PC-9 (cell line): ENCODE measurements at regions not wholly inside any gene's neighbourhood (a gene's known extent, or its start where the extent isn't known, plus 50 kb on each side); places are given as distances from the start of the nearest gene placed in this dataset.

ENCODE experiments used
- BruUV-seq: library from RNA; stranded (reverse); fragments of 400-500 nt; replicated peaks from 2 replicates; lab custom pipeline; 2021; lab: Mats Ljungman, UMichigan
- CTCF ChIA-PET: fragments of 300-600 bp; sonication (Branson Sonifier 250); formaldehyde crosslinking; loops from one replicate; lab custom pipeline; 2022; ENCODE audit warnings: antibody characterized with exemption; lab: Charles Lee
- POLR2A ChIA-PET: fragments of 300-600 bp; sonication (Branson Sonifier 250); formaldehyde crosslinking; loops from one replicate; lab custom pipeline; 2022; ENCODE audit warnings: antibody characterized with exemption; ENCODE audit not compliant: unreplicated experiment; lab: Charles Lee
- DNase-seq, 2 experiments: peaks; one replicate each; pipeline versions ENCODE4 v3.0.0 to v3.0.0-alpha.2; 2015 to 2022; ENCODE audit warnings: mixed read lengths in 1 of 2
- H2AFZ ChIP-seq: fragments of 200-600 bp; sonication (generic); 2 replicates; pipeline ENCODE4 v1.8.1; 2017; ENCODE audit warnings: antibody characterized with exemption
- H3F3A ChIP-seq: fragments of 200-600 bp; sonication (generic); 2 replicates; pipeline ENCODE4 v1.8.1; 2017; ENCODE audit warnings: antibody characterized with exemption, mild to moderate bottlenecking, low read depth; ENCODE audit not compliant: insufficient read depth
- H3K27ac ChIP-seq: fragments of 200-600 bp; sonication (generic); 2 replicates; pipeline ENCODE4 v1.6.1; 2016; ENCODE audit warnings: mixed run types
- H3K27me3 ChIP-seq: fragments of 200-600 bp; sonication (generic); 2 replicates; pipeline ENCODE4 v1.6.1; 2016; ENCODE audit warnings: low read depth, mixed run types; ENCODE audit not compliant: insufficient read depth
- H3K36me3 ChIP-seq: fragments of 200-600 bp; sonication (generic); 2 replicates; pipeline ENCODE4 v1.6.1; 2016; ENCODE audit warnings: low read depth, mixed run types
- H3K4me1 ChIP-seq: fragments of 200-600 bp; sonication (generic); replicated peaks from 2 replicates; pipeline ENCODE4 v1.6.1; 2016; ENCODE audit warnings: mixed run types; ENCODE audit not compliant: insufficient read depth
- H3K4me2 ChIP-seq: fragments of 200-600 bp; sonication (generic); 2 replicates; pipeline ENCODE4 v1.6.1; 2017; ENCODE audit warnings: mixed run types
- H3K4me3 ChIP-seq: fragments of 200-600 bp; sonication (generic); 2 replicates; pipeline ENCODE4 v1.6.1; 2016; ENCODE audit warnings: mixed run types
- H3K79me2 ChIP-seq: fragments of 200-600 bp; sonication (generic); 2 replicates; pipeline ENCODE4 v1.6.1; 2017; ENCODE audit warnings: low read depth, mixed run types
- H3K9me2 ChIP-seq: fragments of 200-600 bp; sonication (generic); 2 replicates; pipeline ENCODE4 v1.8.1; 2017; ENCODE audit warnings: mild to moderate bottlenecking; ENCODE audit not compliant: insufficient read depth
- H3K9me3 ChIP-seq: fragments of 200-600 bp; sonication (generic); 2 replicates; pipeline ENCODE4 v1.8.1; 2016; ENCODE audit warnings: low read depth; ENCODE audit not compliant: insufficient read depth
- H4K20me1 ChIP-seq: fragments of 200-600 bp; sonication (generic); 2 replicates; pipeline ENCODE4 v1.8.1; 2017; ENCODE audit not compliant: insufficient read depth
- EZH2 ChIP-seq: fragments of 200-600 bp; sonication (generic); IDR thresholded peaks from 2 replicates; pipeline ENCODE4 v1.8.0; 2017; ENCODE audit warnings: antibody characterized with exemption, low read depth
- intact Hi-C: fragments of 100-400 bp; cut with micrococcal nuclease; formaldehyde crosslinking; loops from one replicate; pipeline ENCODE4 v1.10.0; 2022; ENCODE audit not compliant: unreplicated experiment
- TF ChIP-seq, protein P1 (sequence below): fragments of 200-600 bp; sonication (generic); conservative IDR thresholded peaks from 2 replicates; pipeline ENCODE4 v1.6.1; 2017; ENCODE audit warnings: mixed run types, antibody characterized with exemption, mild to moderate bottlenecking, moderate library complexity

DNA sequence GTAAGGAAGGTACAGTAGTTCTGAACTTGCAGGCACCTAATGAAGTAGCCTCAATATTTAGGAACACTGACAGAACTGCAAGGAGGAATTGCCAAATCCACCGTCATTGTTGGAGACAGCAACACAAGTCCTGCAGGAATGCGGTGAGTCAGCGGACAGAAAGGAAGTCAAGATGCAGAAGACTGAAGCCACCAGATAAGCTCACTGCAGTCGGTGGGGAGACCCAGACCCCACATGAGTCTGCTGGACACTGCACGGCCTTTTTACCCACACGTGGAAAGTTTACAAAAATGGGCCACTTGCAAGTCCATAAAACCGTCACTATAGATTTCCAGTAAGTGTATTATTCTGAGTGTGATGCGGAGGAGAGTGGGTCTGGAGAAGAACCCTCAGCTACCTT is 1471.6 kb downstream of the TBC1D22A start:
- no peaks in the 10 kb centered on the region for H3K79me2 ChIP-seq
- peaks cover 60% of the 10 kb centered on the region for H3K27me3 ChIP-seq
- intact Hi-C loops: no loop called here
- CTCF ChIA-PET: no interaction called here
- H3K4me3 ChIP-seq: no peak overlapping the region
- H3K9me2 ChIP-seq: no peaks in the 10 kb centered on the region
- no peak overlapping the region for H2AFZ ChIP-seq
- H4K20me1 ChIP-seq: no peaks in the 10 kb centered on the region; the same call in 1 of the 2 replicates
- H3K9me3 ChIP-seq: no peaks in the 10 kb centered on the region; the same call in 1 of the 2 replicates
- TF ChIP-seq, protein P1, sequence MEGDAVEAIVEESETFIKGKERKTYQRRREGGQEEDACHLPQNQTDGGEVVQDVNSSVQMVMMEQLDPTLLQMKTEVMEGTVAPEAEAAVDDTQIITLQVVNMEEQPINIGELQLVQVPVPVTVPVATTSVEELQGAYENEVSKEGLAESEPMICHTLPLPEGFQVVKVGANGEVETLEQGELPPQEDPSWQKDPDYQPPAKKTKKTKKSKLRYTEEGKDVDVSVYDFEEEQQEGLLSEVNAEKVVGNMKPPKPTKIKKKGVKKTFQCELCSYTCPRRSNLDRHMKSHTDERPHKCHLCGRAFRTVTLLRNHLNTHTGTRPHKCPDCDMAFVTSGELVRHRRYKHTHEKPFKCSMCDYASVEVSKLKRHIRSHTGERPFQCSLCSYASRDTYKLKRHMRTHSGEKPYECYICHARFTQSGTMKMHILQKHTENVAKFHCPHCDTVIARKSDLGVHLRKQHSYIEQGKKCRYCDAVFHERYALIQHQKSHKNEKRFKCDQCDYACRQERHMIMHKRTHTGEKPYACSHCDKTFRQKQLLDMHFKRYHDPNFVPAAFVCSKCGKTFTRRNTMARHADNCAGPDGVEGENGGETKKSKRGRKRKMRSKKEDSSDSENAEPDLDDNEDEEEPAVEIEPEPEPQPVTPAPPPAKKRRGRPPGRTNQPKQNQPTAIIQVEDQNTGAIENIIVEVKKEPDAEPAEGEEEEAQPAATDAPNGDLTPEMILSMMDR: no peak
- TF ChIP-seq EZH2: no peak
- H3F3A ChIP-seq: no peaks in the 10 kb centered on the region
- no peaks in the 10 kb centered on the region for H3K4me1 ChIP-seq
- no peak overlapping the region for H3K4me2 ChIP-seq
- DNase-seq: no peak
- H3K27ac ChIP-seq: no peak overlapping the region
- POLR2A ChIA-PET: no interaction called here
- no peaks in the 10 kb centered on the region for H3K36me3 ChIP-seq
- no TSS peak for BruUV-seq

DNA sequence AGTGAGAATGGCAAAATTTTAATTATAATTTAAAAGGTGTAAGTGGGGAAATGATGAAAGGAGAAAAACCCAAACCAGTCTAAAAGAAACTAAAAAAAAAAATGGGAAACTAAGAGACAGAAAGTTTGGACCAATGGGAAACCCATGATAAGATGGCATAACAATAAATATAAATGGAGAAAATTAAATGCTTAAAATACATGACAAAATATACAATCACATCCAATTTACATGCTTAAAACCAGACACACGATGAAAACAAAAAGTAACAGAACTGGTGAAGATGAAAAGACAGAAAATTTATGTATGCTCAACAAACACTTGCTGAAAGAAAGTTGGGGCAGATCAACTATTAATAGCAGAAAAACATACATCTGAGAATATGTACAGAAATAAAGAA is 1471.1 kb downstream of the TBC1D22A start:
- DNase-seq: no peak
- TF ChIP-seq, protein P1: no peak
- TF ChIP-seq EZH2: no peak
- no TSS peak for BruUV-seq
- Histone ChIP-seq H3K27ac (no peak overlapping the region), H3K4me3 (no peak overlapping the region), H3K79me2 (no peaks in the 10 kb centered on the region), H3K9me2 (no peaks in the 10 kb centered on the region), H3K36me3 (no peaks in the 10 kb centered on the region), H3K4me1 (no peaks in the 10 kb centered on the region), H3K4me2 (no peak overlapping the region), H3K9me3 (no peaks in the 10 kb centered on the region; the same call in 1 of the 2 replicates), H4K20me1 (no peaks in the 10 kb centered on the region; the same call in 1 of the 2 replicates), H3K27me3 (peaks cover 57% of the 10 kb centered on the region), H3F3A (no peaks in the 10 kb centered on the region), H2AFZ (no peak overlapping the region)
- ChIA-PET CTCF (no interaction called here), POLR2A (no interaction called here)
- intact Hi-C loops: no loop called here

DNA sequence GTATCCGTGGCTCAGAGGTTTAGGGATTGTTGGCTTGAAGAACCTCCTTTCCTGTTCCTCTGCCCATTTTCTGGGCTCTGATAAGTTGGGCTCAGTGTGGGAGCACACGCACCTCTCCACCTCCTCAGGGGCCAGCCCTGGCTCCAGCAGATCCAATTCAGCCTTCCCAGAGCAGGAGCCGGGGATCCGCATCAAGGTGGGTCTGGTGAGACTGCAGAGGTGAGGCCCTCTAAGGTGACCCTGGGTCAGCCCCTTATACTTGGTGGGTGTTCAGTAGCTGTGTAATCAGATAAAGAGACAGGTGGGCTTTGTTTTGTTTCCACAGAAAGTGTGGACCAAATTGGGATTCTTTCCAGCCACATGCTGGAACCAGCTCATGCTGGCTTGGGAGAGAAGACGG is 1466.0 kb downstream of the TBC1D22A start:
- Histone ChIP-seq H4K20me1 (no peaks in the 10 kb centered on the region; the same call in 1 of the 2 replicates), H3K27ac (no peak overlapping the region), H3K9me3 (no peaks in the 10 kb centered on the region; the same call in 1 of the 2 replicates), H3K4me1 (no peaks in the 10 kb centered on the region), H3K9me2 (no peaks in the 10 kb centered on the region), H3K36me3 (no peaks in the 10 kb centered on the region), H3K4me2 (no peak overlapping the region), H3F3A (no peaks in the 10 kb centered on the region), H3K79me2 (no peaks in the 10 kb centered on the region), H2AFZ (no peak overlapping the region), H3K4me3 (no peak overlapping the region), H3K27me3 (peaks cover 59% of the 10 kb centered on the region)
- DNase-seq: no peak
- POLR2A ChIA-PET: no interaction called here
- TF ChIP-seq EZH2: no peak
- TF ChIP-seq, protein P1: no peak
- no TSS peak for BruUV-seq
- intact Hi-C loops: no loop called here
- CTCF ChIA-PET: no interaction called here
